ENCODE measurements at regions not wholly inside any gene's neighbourhood (a gene's known extent, or its start where the extent isn't known, plus 50 kb on each side); places are given as distances from the start of the nearest gene placed in this dataset.
"Not testable (repeated sequence)": the region's sequence is repeated elsewhere in the genome, so short reads cannot be mapped to it uniquely, and the experiment has no call there.

- Histone ChIP-seq H3K27me3 (replicated peaks; ENCODE audit: control insufficient read depth, insufficient read depth, low read length) (no peaks in the 10 kb centered on the region), H3K4me3 (ENCODE audit: low read depth, low read length) (no peak overlapping the region), H3K9me3 (no peaks in the 10 kb centered on the region), H3K4me1 (no peaks in the 10 kb centered on the region), H3K36me3 (ENCODE audit: control insufficient read depth, insufficient read depth, low read length) (no peaks in the 10 kb centered on the region)
- no peaks in the 10 kb centered on the region for H3K4me1 Mint-ChIP-seq (ENCODE audit: low read depth, unreplicated experiment)
- DNase-seq: no peak
- no peak overlapping the region for H3K4me3 Mint-ChIP-seq (ENCODE audit: unreplicated experiment)
- POLR2A ChIA-PET: no interaction called here
- peaks cover 27% of the 10 kb centered on the region for H3K9me3 Mint-ChIP-seq (ENCODE audit: unreplicated experiment)
- H3K27me3 Mint-ChIP-seq (ENCODE audit: insufficient read depth, unreplicated experiment): no peaks in the 10 kb centered on the region
- intact Hi-C loops (cut with micrococcal nuclease; ENCODE audit: unreplicated experiment): no loop called here
- CTCF ChIA-PET: no interaction called here
- BruUV-seq (replicated peaks): no TSS peak
- H3K27ac Mint-ChIP-seq (ENCODE audit: unreplicated experiment): no peak overlapping the region
- H3K36me3 Mint-ChIP-seq (ENCODE audit: insufficient read depth, unreplicated experiment): peaks cover 7% of the 10 kb centered on the region
- TF ChIP-seq CTCF (IDR thresholded peaks at IDR 0.05; ENCODE audit: insufficient read depth in 1 of 2, low read depth in 1 of 2, low read length in 1 of 2, severe bottlenecking in 1 of 2, unreplicated experiment in 1 of 2): no peak
These were observed 682.4 kb upstream of the TPTE start for GRCh38 chr21:9838738-9839642.

- H3K4me1 Mint-ChIP-seq (ENCODE audit: low read depth, unreplicated experiment); H3K4me1 ChIP-seq; H3K9me3 ChIP-seq; intact Hi-C loops (cut with micrococcal nuclease; ENCODE audit: unreplicated experiment); POLR2A ChIA-PET; H3K27me3 Mint-ChIP-seq (ENCODE audit: insufficient read depth, unreplicated experiment); CTCF ChIA-PET; H3K4me3 Mint-ChIP-seq (ENCODE audit: unreplicated experiment); H3K27ac Mint-ChIP-seq (ENCODE audit: unreplicated experiment); H3K36me3 Mint-ChIP-seq (ENCODE audit: insufficient read depth, unreplicated experiment); H3K4me3 ChIP-seq (ENCODE audit: low read depth, low read length); H3K36me3 ChIP-seq (ENCODE audit: control insufficient read depth, insufficient read depth, low read length); BruUV-seq (replicated peaks); H3K27me3 ChIP-seq (replicated peaks; ENCODE audit: control insufficient read depth, insufficient read depth, low read length); DNase-seq: not testable (repeated sequence)
- peaks cover 16% of the 10 kb centered on the region for H3K9me3 Mint-ChIP-seq (ENCODE audit: unreplicated experiment)
These were observed 677.3 kb upstream of the TPTE start for GRCh38 chr21:9844106-9844505.

- H3K4me1 ChIP-seq; H3K9me3 Mint-ChIP-seq (ENCODE audit: unreplicated experiment); H3K27ac Mint-ChIP-seq (ENCODE audit: unreplicated experiment); DNase-seq; H3K9me3 ChIP-seq; H3K27me3 Mint-ChIP-seq (ENCODE audit: insufficient read depth, unreplicated experiment); H3K4me3 Mint-ChIP-seq (ENCODE audit: unreplicated experiment); H3K4me3 ChIP-seq (ENCODE audit: low read depth, low read length); intact Hi-C loops (cut with micrococcal nuclease; ENCODE audit: unreplicated experiment); POLR2A ChIA-PET; H3K27me3 ChIP-seq (replicated peaks; ENCODE audit: control insufficient read depth, insufficient read depth, low read length); BruUV-seq (replicated peaks); CTCF ChIA-PET; H3K4me1 Mint-ChIP-seq (ENCODE audit: low read depth, unreplicated experiment); H3K36me3 Mint-ChIP-seq (ENCODE audit: insufficient read depth, unreplicated experiment); H3K36me3 ChIP-seq (ENCODE audit: control insufficient read depth, insufficient read depth, low read length): not testable (repeated sequence)
These were observed 673.9 kb upstream of the TPTE start for GRCh38 chr21:9847511-9847910.

- H3K4me1 ChIP-seq; CTCF ChIA-PET; H3K36me3 ChIP-seq (ENCODE audit: control insufficient read depth, insufficient read depth, low read length); H3K27me3 Mint-ChIP-seq (ENCODE audit: insufficient read depth, unreplicated experiment); POLR2A ChIA-PET; H3K9me3 ChIP-seq; intact Hi-C loops (cut with micrococcal nuclease; ENCODE audit: unreplicated experiment); H3K4me1 Mint-ChIP-seq (ENCODE audit: low read depth, unreplicated experiment); BruUV-seq (replicated peaks); H3K27me3 ChIP-seq (replicated peaks; ENCODE audit: control insufficient read depth, insufficient read depth, low read length); H3K4me3 ChIP-seq (ENCODE audit: low read depth, low read length); H3K4me3 Mint-ChIP-seq (ENCODE audit: unreplicated experiment); H3K36me3 Mint-ChIP-seq (ENCODE audit: insufficient read depth, unreplicated experiment); DNase-seq; H3K27ac Mint-ChIP-seq (ENCODE audit: unreplicated experiment); H3K9me3 Mint-ChIP-seq (ENCODE audit: unreplicated experiment): not testable (repeated sequence)
These were observed 670.2 kb upstream of the TPTE start for GRCh38 chr21:9851166-9851565.

GRCh38 chr21:9851695-9852094 is 669.7 kb upstream of the TPTE start:
- intact Hi-C loops (cut with micrococcal nuclease; ENCODE audit: unreplicated experiment); H3K4me1 Mint-ChIP-seq (ENCODE audit: low read depth, unreplicated experiment); H3K4me3 Mint-ChIP-seq (ENCODE audit: unreplicated experiment); H3K36me3 Mint-ChIP-seq (ENCODE audit: insufficient read depth, unreplicated experiment); H3K9me3 ChIP-seq; H3K36me3 ChIP-seq (ENCODE audit: control insufficient read depth, insufficient read depth, low read length); H3K4me1 ChIP-seq; DNase-seq; CTCF ChIA-PET; H3K9me3 Mint-ChIP-seq (ENCODE audit: unreplicated experiment); H3K4me3 ChIP-seq (ENCODE audit: low read depth, low read length); POLR2A ChIA-PET; H3K27ac Mint-ChIP-seq (ENCODE audit: unreplicated experiment); H3K27me3 ChIP-seq (replicated peaks; ENCODE audit: control insufficient read depth, insufficient read depth, low read length); H3K27me3 Mint-ChIP-seq (ENCODE audit: insufficient read depth, unreplicated experiment); BruUV-seq (replicated peaks): not testable (repeated sequence)

- H3K9me3 ChIP-seq; H3K4me3 ChIP-seq (ENCODE audit: low read depth, low read length); H3K4me1 ChIP-seq; BruUV-seq (replicated peaks); H3K4me3 Mint-ChIP-seq (ENCODE audit: unreplicated experiment); H3K4me1 Mint-ChIP-seq (ENCODE audit: low read depth, unreplicated experiment); H3K27me3 ChIP-seq (replicated peaks; ENCODE audit: control insufficient read depth, insufficient read depth, low read length); H3K36me3 ChIP-seq (ENCODE audit: control insufficient read depth, insufficient read depth, low read length); H3K27me3 Mint-ChIP-seq (ENCODE audit: insufficient read depth, unreplicated experiment); CTCF ChIA-PET; intact Hi-C loops (cut with micrococcal nuclease; ENCODE audit: unreplicated experiment); H3K27ac Mint-ChIP-seq (ENCODE audit: unreplicated experiment); DNase-seq; POLR2A ChIA-PET; H3K36me3 Mint-ChIP-seq (ENCODE audit: insufficient read depth, unreplicated experiment): not testable (repeated sequence)
- peaks cover 19% of the 10 kb centered on the region for H3K9me3 Mint-ChIP-seq (ENCODE audit: unreplicated experiment)
These were observed 663.8 kb upstream of the TPTE start for GRCh38 chr21:9857563-9857962.
